Large intestine (tissue), 3 donors: ENCODE measurements at regions not wholly inside any gene's neighbourhood (a gene's known extent, or its start where the extent isn't known, plus 50 kb on each side); places are given as distances from the start of the nearest gene placed in this dataset.
A peak's percentile ranks its signal among the peaks of the same experiment; 100 is the strongest.
"Not testable (repeated sequence)": the region's sequence is repeated elsewhere in the genome, so short reads cannot be mapped to it uniquely, and the experiment has no call there.

Experiments
- DNase-seq, 2 donors: peaks; one replicate each; pipeline versions ENCODE4 v3.0.0 to v3.0.0-alpha.2; 2013
- H3K27ac ChIP-seq: one replicate; pipeline ENCODE4 v1.5.1; 2013; ENCODE audit warnings: low read length
- H3K27me3 ChIP-seq: 2 replicates; pipeline ENCODE4 v1.6.1; 2013; ENCODE audit warnings: low read length; ENCODE audit not compliant: control insufficient read depth, insufficient read depth
- H3K36me3 ChIP-seq: 2 replicates; pipeline ENCODE4 v1.6.1; 2013; ENCODE audit warnings: low read length; ENCODE audit not compliant: control insufficient read depth, insufficient read depth
- H3K4me1 ChIP-seq: one replicate; pipeline ENCODE4 v1.6.1; 2013; ENCODE audit warnings: low read length; ENCODE audit not compliant: control insufficient read depth, insufficient read depth
- H3K4me3 ChIP-seq: one replicate; pipeline ENCODE4 v1.5.1; 2013; ENCODE audit warnings: low read length
- H3K9me3 ChIP-seq: one replicate; pipeline ENCODE4 v1.6.1; 2013; ENCODE audit warnings: mild to moderate bottlenecking, low read depth, low read length, moderate library complexity; ENCODE audit not compliant: control insufficient read depth
- WGBS: methylation state at CpG from one replicate; pipeline ENCODE4 v1.1.5; 2013; ENCODE audit warnings: low lambda C conversion rate; ENCODE audit not compliant: insufficient coverage; 5-methylcytosine and 5-hydroxymethylcytosine counted together

- WGBS, result no CpG with 5 or more reads among the region's 30 CpGs
- not testable (repeated sequence) for H3K27ac ChIP-seq, H3K4me1 ChIP-seq
These were observed 278.6 kb upstream of the MAP2 start for GRCh38 chr2:209145220-209145691.

GRCh38 chr2:209145941-209146681 lies 277.7 kb upstream of the MAP2 start:
- Histone ChIP-seq H3K36me3 (no peaks in the 10 kb centered on the region), H3K4me1 (no peaks in the 10 kb centered on the region), H3K4me3 (no peak overlapping the region), H3K27ac (no peak overlapping the region), H3K9me3 (peaks cover 2% of the 10 kb centered on the region), H3K27me3 (no peaks in the 10 kb centered on the region)
- no peak for DNase-seq
- WGBS, result 100% methylated on average over 1 of the region's 7 CpGs

More at GRCh38 chr2:209145220-209145691, 278.6 kb upstream of the MAP2 start:
- H3K27me3 ChIP-seq, H3K36me3 ChIP-seq, H3K4me3 ChIP-seq, H3K9me3 ChIP-seq, DNase-seq: not testable (repeated sequence)

GRCh38 chr2:209146682-209147320 lies 277.0 kb upstream of the MAP2 start:
- DNase-seq, result no peak
- H3K27ac ChIP-seq, result no peak overlapping the region
- no CpG with 5 or more reads among the region's 3 CpGs for WGBS

GRCh38 chr2:209147981-209148380 lies 275.9 kb upstream of the MAP2 start:
- H3K36me3 ChIP-seq, result no peaks in the 10 kb centered on the region
- no peak for DNase-seq
- H3K4me3 ChIP-seq, result no peak overlapping the region
- no peak overlapping the region for H3K27ac ChIP-seq
- H3K4me1 ChIP-seq, result no peaks in the 10 kb centered on the region
- no peaks in the 10 kb centered on the region for H3K27me3 ChIP-seq
- H3K9me3 ChIP-seq, result peaks cover 2% of the 10 kb centered on the region

More at GRCh38 chr2:209146682-209147320, 277.0 kb upstream of the MAP2 start:
- peaks cover 2% of the 10 kb centered on the region for H3K9me3 ChIP-seq
- H3K27me3 ChIP-seq, result no peaks in the 10 kb centered on the region
- H3K36me3 ChIP-seq, result no peaks in the 10 kb centered on the region
- no peak overlapping the region for H3K4me3 ChIP-seq
- no peaks in the 10 kb centered on the region for H3K4me1 ChIP-seq

- DNase-seq, result peak in 1 of 2 donors; percentile 2
- Histone ChIP-seq H3K27me3 (no peaks in the 10 kb centered on the region), H3K27ac (no peak overlapping the region), H3K9me3 (no peaks in the 10 kb centered on the region), H3K4me1 (no peaks in the 10 kb centered on the region), H3K4me3 (no peak overlapping the region), H3K36me3 (no peaks in the 10 kb centered on the region)
- whole genome bisulfite sequencing, result 50% methylated on average over 1 of the region's 7 CpGs
These were observed 262.9 kb upstream of the MAP2 start for GRCh38 chr2:209160800-209161588.

- Histone ChIP-seq H3K9me3 (no peaks in the 10 kb centered on the region), H3K4me1 (no peaks in the 10 kb centered on the region), H3K27me3 (no peaks in the 10 kb centered on the region), H3K27ac (no peak overlapping the region), H3K4me3 (no peak overlapping the region), H3K36me3 (no peaks in the 10 kb centered on the region)
- 58% methylated on average over 2 of the region's 2 CpGs for WGBS
- no peak for DNase-seq
These were observed 261.7 kb upstream of the MAP2 start for GRCh38 chr2:209162129-209162528.

GRCh38 chr2:209181984-209182383 lies 241.9 kb upstream of the MAP2 start:
- Histone ChIP-seq H3K4me3 (no peak overlapping the region), H3K9me3 (no peaks in the 10 kb centered on the region), H3K36me3 (no peaks in the 10 kb centered on the region), H3K27ac (no peak overlapping the region), H3K27me3 (no peaks in the 10 kb centered on the region), H3K4me1 (no peaks in the 10 kb centered on the region)
- WGBS, result no CpG with 5 or more reads among the region's 2 CpGs
- DNase-seq, result no peak

- no CpG with 5 or more reads among the region's 1 CpG for WGBS
- H3K27ac ChIP-seq, DNase-seq, H3K9me3 ChIP-seq, H3K4me3 ChIP-seq, H3K4me1 ChIP-seq, H3K27me3 ChIP-seq, H3K36me3 ChIP-seq: not testable (repeated sequence)
These were observed 237.0 kb upstream of the MAP2 start for GRCh38 chr2:209186886-209187285.

- no peak for DNase-seq
- 100% methylated on average over 1 of the region's 1 CpG for WGBS
- Histone ChIP-seq H3K9me3 (no peaks in the 10 kb centered on the region), H3K36me3 (no peaks in the 10 kb centered on the region), H3K27ac (no peak overlapping the region), H3K4me3 (no peak overlapping the region), H3K4me1 (no peaks in the 10 kb centered on the region), H3K27me3 (no peaks in the 10 kb centered on the region)
These were observed 234.0 kb upstream of the MAP2 start for GRCh38 chr2:209189893-209190292.

GRCh38 chr2:209191139-209191538 lies 232.7 kb upstream of the MAP2 start:
- Histone ChIP-seq H3K36me3 (no peaks in the 10 kb centered on the region), H3K4me1 (no peaks in the 10 kb centered on the region)

More at GRCh38 chr2:209191139-209191538, 232.7 kb upstream of the MAP2 start:
- no peak overlapping the region for H3K4me3 ChIP-seq
- H3K27me3 ChIP-seq, result no peaks in the 10 kb centered on the region
- no peak for DNase-seq
- no peak overlapping the region for H3K27ac ChIP-seq
- H3K9me3 ChIP-seq, result no peaks in the 10 kb centered on the region
